Smooth muscle cell (in vitro differentiated cells): ENCODE measurements at regions not wholly inside any gene's neighbourhood (a gene's known extent, or its start where the extent isn't known, plus 50 kb on each side); places are given as distances from the start of the nearest gene placed in this dataset.

Experiments
- DNase-seq: peaks from one replicate; lab custom pipeline; 2025; ENCODE audit not compliant: unreplicated experiment; lab: John Stamatoyannopoulos, UW
- H2AFZ ChIP-seq: fragments of 200-600 bp; sonication (generic); 2 replicates; pipeline ENCODE4 v1.6.0; 2016; ENCODE audit warnings: antibody characterized with exemption, low read depth, mild to moderate bottlenecking
- H3F3A ChIP-seq: fragments of 200-600 bp; sonication (generic); 2 replicates; pipeline ENCODE4 v1.6.0; 2017; ENCODE audit warnings: antibody characterized with exemption, low read depth
- H3K27ac ChIP-seq: fragments of 200-600 bp; sonication (generic); 2 replicates; pipeline ENCODE4 v1.5.1; 2016; ENCODE audit warnings: low read depth, mild to moderate bottlenecking
- H3K27me3 ChIP-seq: fragments of 200-600 bp; sonication (generic); 2 replicates; pipeline ENCODE4 v1.6.1; 2016; ENCODE audit warnings: low read depth, mild to moderate bottlenecking
- H3K36me3 ChIP-seq: fragments of 200-600 bp; sonication (generic); 2 replicates; pipeline ENCODE4 v1.5.1; 2016; ENCODE audit warnings: low read depth
- H3K4me1 ChIP-seq: fragments of 200-600 bp; sonication (generic); 2 replicates; pipeline ENCODE4 v1.5.1; 2016; ENCODE audit warnings: low read depth
- H3K4me2 ChIP-seq: fragments of 200-600 bp; sonication (generic); 2 replicates; pipeline ENCODE4 v1.6.0; 2016; ENCODE audit warnings: mild to moderate bottlenecking
- H3K4me3 ChIP-seq: fragments of 200-600 bp; sonication (generic); 2 replicates; pipeline ENCODE4 v1.5.1; 2016; ENCODE audit warnings: mild to moderate bottlenecking
- H3K79me2 ChIP-seq: fragments of 200-600 bp; sonication (generic); 2 replicates; pipeline ENCODE4 v1.6.0; 2016; ENCODE audit warnings: low read depth, mild to moderate bottlenecking
- H3K9ac ChIP-seq: fragments of 200-600 bp; sonication (generic); 2 replicates; pipeline ENCODE4 v1.6.0; 2016; ENCODE audit warnings: low read depth
- H3K9me3 ChIP-seq: fragments of 200-600 bp; sonication (generic); replicated peaks from 2 replicates; pipeline ENCODE4 v1.5.1; 2016; ENCODE audit warnings: low read depth
- H4K20me1 ChIP-seq: fragments of 200-600 bp; sonication (generic); 2 replicates; pipeline ENCODE4 v1.6.0; 2016; ENCODE audit warnings: low read depth
- CTCF ChIP-seq: fragments of 200-600 bp; sonication (generic); IDR thresholded peaks from 2 replicates; pipeline ENCODE4 v1.5.1; 2017; ENCODE audit warnings: borderline replicate concordance, mild to moderate bottlenecking, antibody characterized with exemption; ENCODE audit not compliant: insufficient read depth, poor library complexity, severe bottlenecking
- WGBS: methylation state at CpG from one replicate; pipeline ENCODE4 v1.1.7; 2016; ENCODE audit warnings: low lambda C conversion rate; 5-methylcytosine and 5-hydroxymethylcytosine counted together

GRCh38 chr1:86812286-86812685, 101.6 kb downstream of the SELENOF start:
- no peak for TF ChIP-seq CTCF
- Histone ChIP-seq H3K79me2 (no peaks in the 10 kb centered on the region), H4K20me1 (no peaks in the 10 kb centered on the region), H3K9ac (no peak overlapping the region), H3K9me3 (no peaks in the 10 kb centered on the region), H3K4me3 (no peak overlapping the region), H3K36me3 (no peaks in the 10 kb centered on the region), H3K4me2 (no peak overlapping the region), H3K27ac (no peak overlapping the region), H2AFZ (no peak overlapping the region), H3K4me1 (no peaks in the 10 kb centered on the region), H3K27me3 (no peaks in the 10 kb centered on the region), H3F3A (no peaks in the 10 kb centered on the region)
- 92% methylated on average over 6 of the region's 6 CpGs for WGBS
- no peak for DNase-seq
